SU-DHL-6 (cell line): ENCODE measurements at regions not wholly inside any gene's neighbourhood (a gene's known extent, or its start where the extent isn't known, plus 50 kb on each side); places are given as distances from the start of the nearest gene placed in this dataset.

ENCODE experiments used
- H2AFZ ChIP-seq: fragments of 200-600 bp; sonication (generic); 2 replicates; pipeline ENCODE4 v1.6.1; 2014; ENCODE audit warnings: low read depth, mild to moderate bottlenecking, moderate library complexity, mixed read lengths, antibody characterized with exemption, low read length; ENCODE audit not compliant: severe bottlenecking
- H3F3A ChIP-seq: fragments of 200-600 bp; shearing (Covaris generic); 2 replicates; pipeline ENCODE4 v1.6.0; 2016; ENCODE audit warnings: antibody characterized with exemption, mild to moderate bottlenecking; ENCODE audit not compliant: insufficient read depth
- H3K27ac ChIP-seq: fragments of 200-600 bp; sonication (generic); 2 replicates; pipeline ENCODE4 v1.5.1; 2016; ENCODE audit warnings: low read depth, mild to moderate bottlenecking, low read length, moderate library complexity, mixed read lengths
- H3K27me3 ChIP-seq: fragments of 200-600 bp; sonication (generic), shearing (Covaris generic); 2 replicates; pipeline ENCODE4 v1.6.0; 2014; ENCODE audit warnings: mild to moderate bottlenecking, low read length
- H3K36me3 ChIP-seq: fragments of 200-600 bp; sonication (generic); 2 replicates; pipeline ENCODE4 v1.6.1; 2014; ENCODE audit warnings: mild to moderate bottlenecking, low read length, mixed read lengths
- H3K4me2 ChIP-seq: fragments of 300-600, 200-600 bp; shearing (Covaris generic), sonication (generic); 2 replicates; pipeline ENCODE4 v1.6.0; 2014; ENCODE audit warnings: low read length, low read depth, mild to moderate bottlenecking; ENCODE audit not compliant: poor library complexity, severe bottlenecking
- H3K4me3 ChIP-seq: fragments of 200-600 bp; sonication (generic); 2 replicates; pipeline ENCODE4 v1.5.1; 2014; ENCODE audit warnings: antibody characterized with exemption, low read length, mild to moderate bottlenecking, mixed read lengths; ENCODE audit not compliant: insufficient read depth, poor library complexity, severe bottlenecking
- H3K79me2 ChIP-seq: fragments of 200-600 bp; sonication (generic); 2 replicates; pipeline ENCODE4 v1.6.1; 2014; ENCODE audit warnings: mild to moderate bottlenecking, low read length, moderate library complexity; ENCODE audit not compliant: insufficient read depth
- H3K9ac ChIP-seq: fragments of 200-600 bp; sonication (generic); 2 replicates; pipeline ENCODE4 v1.7.0; 2014; ENCODE audit warnings: mild to moderate bottlenecking, low read length
- H3K9me2 ChIP-seq: fragments of 200-600 bp; sonication (generic); replicated peaks from 2 replicates; pipeline ENCODE4 v1.6.1; 2014; ENCODE audit warnings: low read length; ENCODE audit not compliant: insufficient read depth
- H3K9me3 ChIP-seq: fragments of 200-600 bp; sonication (generic); 2 replicates; pipeline ENCODE4 v1.6.1; 2014; ENCODE audit warnings: low read length, mixed read lengths; ENCODE audit not compliant: insufficient read depth
- H4K20me1 ChIP-seq: fragments of 200-600 bp; sonication (generic); 2 replicates; pipeline ENCODE4 v1.6.1; 2014; ENCODE audit warnings: low read depth, mild to moderate bottlenecking, antibody characterized with exemption, low read length, moderate library complexity, mixed read lengths
- EZH2phosphoT487 ChIP-seq: fragments of 200-600 bp; sonication (generic), shearing (Covaris generic); conservative IDR thresholded peaks from 2 replicates; pipeline ENCODE4 v1.6.1; 2018; ENCODE audit warnings: mild to moderate bottlenecking, antibody characterized with exemption, low read length, moderate library complexity, mixed read lengths
- TF ChIP-seq, protein P1 (sequence below): fragments of 200-600 bp; sonication (generic); IDR thresholded peaks from one replicate; pipeline ENCODE4 v1.5.1; 2017; ENCODE audit warnings: antibody characterized with exemption, mild to moderate bottlenecking, low read length, moderate library complexity; ENCODE audit not compliant: insufficient read depth, poor library complexity, severe bottlenecking

DNA sequence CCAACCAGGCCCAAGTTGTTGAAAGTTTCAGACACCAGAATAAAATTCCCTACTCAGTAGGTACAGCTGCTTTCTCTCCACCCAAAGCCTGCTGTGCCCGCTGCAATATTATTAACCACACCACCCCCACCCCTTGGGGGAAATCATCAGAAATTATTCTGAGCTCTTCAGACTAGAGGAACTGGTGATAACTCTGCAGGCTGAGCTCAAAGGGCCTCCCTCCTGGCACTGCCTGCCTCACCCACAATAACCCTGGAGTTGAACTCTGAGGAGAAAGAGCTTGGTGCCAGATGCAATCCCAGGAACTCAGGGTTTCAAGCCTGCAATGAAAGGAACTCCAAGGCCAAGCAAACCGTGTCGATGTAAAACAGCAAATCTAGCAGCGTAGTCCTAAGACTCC, 381.7 kb upstream of the ZNF507 start:
- Histone ChIP-seq H3K27ac (no peak overlapping the region), H3K4me2 (no peak overlapping the region), H3K9ac (no peak overlapping the region), H3K79me2 (no peaks in the 10 kb centered on the region), H2AFZ (no peak overlapping the region), H3K9me2 (no peaks in the 10 kb centered on the region), H4K20me1 (no peaks in the 10 kb centered on the region), H3K9me3 (no peaks in the 10 kb centered on the region), H3K27me3 (no peaks in the 10 kb centered on the region), H3F3A (no peaks in the 10 kb centered on the region), H3K36me3 (no peaks in the 10 kb centered on the region), H3K4me3 (no peak overlapping the region)
- no peak for TF ChIP-seq EZH2phosphoT487
- TF ChIP-seq, protein P1, sequence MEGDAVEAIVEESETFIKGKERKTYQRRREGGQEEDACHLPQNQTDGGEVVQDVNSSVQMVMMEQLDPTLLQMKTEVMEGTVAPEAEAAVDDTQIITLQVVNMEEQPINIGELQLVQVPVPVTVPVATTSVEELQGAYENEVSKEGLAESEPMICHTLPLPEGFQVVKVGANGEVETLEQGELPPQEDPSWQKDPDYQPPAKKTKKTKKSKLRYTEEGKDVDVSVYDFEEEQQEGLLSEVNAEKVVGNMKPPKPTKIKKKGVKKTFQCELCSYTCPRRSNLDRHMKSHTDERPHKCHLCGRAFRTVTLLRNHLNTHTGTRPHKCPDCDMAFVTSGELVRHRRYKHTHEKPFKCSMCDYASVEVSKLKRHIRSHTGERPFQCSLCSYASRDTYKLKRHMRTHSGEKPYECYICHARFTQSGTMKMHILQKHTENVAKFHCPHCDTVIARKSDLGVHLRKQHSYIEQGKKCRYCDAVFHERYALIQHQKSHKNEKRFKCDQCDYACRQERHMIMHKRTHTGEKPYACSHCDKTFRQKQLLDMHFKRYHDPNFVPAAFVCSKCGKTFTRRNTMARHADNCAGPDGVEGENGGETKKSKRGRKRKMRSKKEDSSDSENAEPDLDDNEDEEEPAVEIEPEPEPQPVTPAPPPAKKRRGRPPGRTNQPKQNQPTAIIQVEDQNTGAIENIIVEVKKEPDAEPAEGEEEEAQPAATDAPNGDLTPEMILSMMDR = no peak

DNA sequence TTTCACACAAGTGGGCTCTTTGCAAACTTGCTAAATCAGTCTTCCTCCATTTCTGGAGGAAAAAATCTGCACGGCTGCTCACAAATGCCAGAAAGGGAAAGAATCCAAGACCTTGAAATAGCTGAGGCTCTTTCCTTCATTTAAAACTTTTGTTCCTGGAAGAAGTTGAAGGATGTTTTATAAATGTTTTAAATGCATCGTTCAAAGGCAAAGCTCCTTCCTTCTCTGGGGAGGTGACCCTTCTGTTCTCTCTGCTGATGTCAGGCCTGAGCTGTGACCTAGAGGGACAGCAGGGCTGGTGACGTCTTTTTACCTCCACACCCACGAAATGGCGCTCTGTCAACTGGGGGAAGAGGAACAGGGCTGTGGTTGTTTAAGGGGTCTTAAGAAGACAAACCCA, 376.4 kb upstream of the ZNF507 start:
- no peak overlapping the region for H3K27ac ChIP-seq
- H4K20me1 ChIP-seq = no peaks in the 10 kb centered on the region
- H3K79me2 ChIP-seq = no peaks in the 10 kb centered on the region
- H3K27me3 ChIP-seq = no peaks in the 10 kb centered on the region
- no peaks in the 10 kb centered on the region for H3K36me3 ChIP-seq
- H3K4me3 ChIP-seq = no peak overlapping the region
- H3K9me3 ChIP-seq = no peaks in the 10 kb centered on the region
- no peak overlapping the region for H2AFZ ChIP-seq
- no peak overlapping the region for H3K4me2 ChIP-seq
- H3K9me2 ChIP-seq = no peaks in the 10 kb centered on the region
- no peaks in the 10 kb centered on the region for H3F3A ChIP-seq
- H3K9ac ChIP-seq = no peak overlapping the region
- no peak for TF ChIP-seq EZH2phosphoT487
- TF ChIP-seq, protein P1 = no peak

DNA sequence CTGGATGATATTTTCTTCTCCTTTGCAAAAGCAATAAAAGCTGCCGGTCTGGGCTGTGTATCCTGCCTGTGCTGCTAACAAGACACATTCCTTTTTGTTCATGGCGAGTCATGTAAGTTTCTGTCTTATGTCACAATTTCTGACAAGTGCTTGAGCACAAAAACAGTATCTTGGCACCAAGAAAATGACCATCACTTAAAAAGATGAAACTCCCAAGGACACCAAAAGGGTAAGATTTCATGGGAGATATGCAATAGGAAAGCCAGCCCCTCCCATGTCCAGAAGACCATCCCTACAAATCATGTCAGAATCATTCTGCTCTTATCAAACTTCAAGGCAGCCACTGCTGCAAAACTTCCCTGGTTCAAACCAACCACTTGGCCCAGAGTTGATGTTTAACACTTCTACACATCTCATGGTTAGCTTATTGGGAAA, 375.4 kb upstream of the ZNF507 start:
- H3K36me3 ChIP-seq = no peaks in the 10 kb centered on the region
- H3K9me3 ChIP-seq = no peaks in the 10 kb centered on the region
- no peaks in the 10 kb centered on the region for H3K9me2 ChIP-seq
- no peaks in the 10 kb centered on the region for H3K27me3 ChIP-seq
- H2AFZ ChIP-seq = no peak overlapping the region
- H3K79me2 ChIP-seq = no peaks in the 10 kb centered on the region
- no peak overlapping the region for H3K4me3 ChIP-seq
- no peak overlapping the region for H3K9ac ChIP-seq
- no peaks in the 10 kb centered on the region for H3F3A ChIP-seq
- no peak overlapping the region for H3K27ac ChIP-seq
- H4K20me1 ChIP-seq = no peaks in the 10 kb centered on the region
- TF ChIP-seq, protein P1 = no peak
- no peak for TF ChIP-seq EZH2phosphoT487
- H3K4me2 ChIP-seq = no peak overlapping the region
